ENCODE measurements at regions not wholly inside any gene's neighbourhood (a gene's known extent, or its start where the extent isn't known, plus 50 kb on each side); places are given as distances from the start of the nearest gene placed in this dataset.
"Not testable (repeated sequence)": the region's sequence is repeated elsewhere in the genome, so short reads cannot be mapped to it uniquely, and the experiment has no call there.

DNA sequence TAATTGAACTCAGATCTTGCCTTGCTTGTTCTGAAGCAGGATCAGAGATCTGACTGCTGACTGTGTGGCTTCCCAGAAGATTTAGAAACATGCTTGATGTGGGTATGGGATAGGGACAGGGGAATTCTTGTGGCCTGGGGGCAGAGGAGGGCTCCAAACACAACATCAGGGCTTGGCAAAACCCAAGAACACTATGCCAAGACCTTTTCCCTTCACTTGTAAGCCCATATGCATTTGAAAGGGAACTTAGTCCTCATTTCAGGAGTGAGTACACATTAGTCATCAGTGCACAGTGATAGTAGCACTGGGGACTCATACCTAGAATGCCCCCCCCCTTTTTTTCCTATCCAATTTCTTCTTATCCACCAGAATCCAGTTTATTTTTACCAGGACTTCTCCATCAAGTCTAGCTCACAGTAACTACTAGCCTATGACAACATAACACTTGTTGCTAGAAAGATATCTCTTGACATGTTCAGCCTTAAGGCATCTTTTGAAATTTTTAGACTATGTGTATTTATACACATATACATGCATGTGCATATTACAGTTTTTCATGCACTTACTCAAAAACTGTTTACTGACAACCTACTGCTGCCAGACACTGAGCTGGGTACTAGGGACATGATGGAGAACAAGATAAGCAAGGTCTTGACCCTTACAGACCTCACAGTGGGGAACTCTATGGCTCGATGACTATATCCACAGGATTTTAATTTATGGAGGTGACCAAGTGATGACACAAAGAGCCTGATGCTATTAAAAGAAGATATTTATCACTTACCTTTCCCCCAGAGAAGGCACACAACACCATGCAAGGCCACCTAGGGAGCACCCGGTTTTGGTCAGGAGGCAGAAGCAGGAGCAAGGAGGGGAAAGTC lies 158.3 kb upstream of the MAP3K1 start:
- peak; percentile 20 for DNase-seq

DNA sequence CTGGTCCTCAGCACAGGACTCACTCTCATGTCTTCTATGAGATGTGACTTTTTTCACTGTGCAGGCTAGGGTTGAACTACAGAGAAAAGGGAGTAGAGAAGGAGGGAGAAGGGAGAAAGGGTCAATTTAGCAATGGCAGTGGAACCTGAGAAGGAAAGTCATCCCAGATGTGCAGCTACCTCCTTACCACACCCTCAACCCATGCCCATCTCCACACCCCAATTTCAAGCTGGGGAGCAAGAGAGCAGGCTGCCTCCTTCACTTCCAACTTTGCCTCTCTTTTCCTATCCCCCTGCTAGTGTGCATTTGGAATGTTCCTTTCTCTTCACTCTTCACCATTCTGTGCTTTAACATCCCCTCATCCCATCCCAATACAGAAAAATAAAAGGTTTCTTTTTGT lies 163.5 kb upstream of the MAP3K1 start:
- DNase-seq = no peak

DNA sequence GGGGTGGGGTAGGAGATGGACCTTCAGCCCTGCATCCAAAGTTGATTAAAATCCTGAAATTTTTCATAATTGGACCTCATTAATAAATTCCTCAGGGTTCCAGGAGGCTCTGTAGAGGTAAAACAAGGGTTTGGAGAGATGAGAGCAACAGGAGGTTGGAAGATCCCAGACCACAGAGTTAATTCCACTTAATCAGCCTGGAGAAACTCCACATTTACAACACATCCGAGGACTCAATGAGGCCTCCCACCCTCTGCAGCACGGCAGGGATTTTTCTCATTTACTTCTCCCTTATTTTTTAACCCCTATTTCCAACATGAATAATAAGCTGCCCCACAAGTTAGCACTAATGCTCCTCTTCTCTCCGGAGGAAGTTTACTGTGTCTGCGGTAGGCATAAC lies 165.0 kb upstream of the MAP3K1 start:
- DNase-seq = no peak

DNA sequence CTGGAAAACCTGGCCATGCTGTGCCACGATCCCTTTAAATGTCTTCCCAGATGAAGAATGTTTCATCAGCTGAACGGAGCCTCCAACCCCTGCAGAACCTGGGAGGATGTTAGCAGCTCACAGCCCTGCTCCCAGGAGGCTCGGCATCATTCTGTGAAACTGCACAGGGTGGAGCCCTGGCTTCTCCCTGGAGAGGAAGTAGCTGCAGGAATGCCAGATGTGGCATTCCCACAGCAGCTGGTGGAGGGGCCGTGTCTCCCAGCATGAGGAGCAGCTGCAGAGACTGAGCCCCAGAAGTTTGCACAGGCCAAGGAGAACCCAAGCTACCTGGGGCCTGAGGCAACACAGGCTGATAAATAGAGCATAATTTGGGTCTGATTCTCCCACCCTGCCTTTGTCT lies 165.8 kb upstream of the MAP3K1 start:
- no peak for DNase-seq

DNA sequence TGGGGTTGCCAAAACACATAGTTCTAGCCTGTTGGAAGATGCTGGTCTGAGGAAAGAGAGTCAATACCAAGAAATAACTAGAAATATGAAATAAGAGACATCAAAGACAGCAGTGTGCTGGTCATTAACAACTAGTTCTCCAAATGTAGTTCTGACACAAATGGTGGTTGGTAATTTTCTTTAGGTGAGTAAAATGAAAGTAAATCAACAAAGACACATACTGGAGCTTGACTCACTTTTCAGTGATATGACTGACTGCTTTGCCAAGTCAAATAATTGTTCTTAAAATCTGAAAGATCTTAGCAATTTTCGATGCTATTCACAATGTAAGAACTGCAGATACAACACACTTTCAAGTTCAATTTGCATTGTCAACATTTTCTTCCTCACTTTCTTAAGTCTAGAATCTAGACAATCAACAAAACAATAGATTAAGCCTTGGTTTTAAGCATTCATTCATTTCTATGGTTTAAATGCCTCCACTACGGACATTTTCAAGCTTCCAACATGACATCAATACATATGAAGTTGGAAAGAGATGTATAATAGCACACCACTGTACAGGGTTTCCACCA lies 166.8 kb upstream of the MAP3K1 start:
- DNase-seq = no peak

DNA sequence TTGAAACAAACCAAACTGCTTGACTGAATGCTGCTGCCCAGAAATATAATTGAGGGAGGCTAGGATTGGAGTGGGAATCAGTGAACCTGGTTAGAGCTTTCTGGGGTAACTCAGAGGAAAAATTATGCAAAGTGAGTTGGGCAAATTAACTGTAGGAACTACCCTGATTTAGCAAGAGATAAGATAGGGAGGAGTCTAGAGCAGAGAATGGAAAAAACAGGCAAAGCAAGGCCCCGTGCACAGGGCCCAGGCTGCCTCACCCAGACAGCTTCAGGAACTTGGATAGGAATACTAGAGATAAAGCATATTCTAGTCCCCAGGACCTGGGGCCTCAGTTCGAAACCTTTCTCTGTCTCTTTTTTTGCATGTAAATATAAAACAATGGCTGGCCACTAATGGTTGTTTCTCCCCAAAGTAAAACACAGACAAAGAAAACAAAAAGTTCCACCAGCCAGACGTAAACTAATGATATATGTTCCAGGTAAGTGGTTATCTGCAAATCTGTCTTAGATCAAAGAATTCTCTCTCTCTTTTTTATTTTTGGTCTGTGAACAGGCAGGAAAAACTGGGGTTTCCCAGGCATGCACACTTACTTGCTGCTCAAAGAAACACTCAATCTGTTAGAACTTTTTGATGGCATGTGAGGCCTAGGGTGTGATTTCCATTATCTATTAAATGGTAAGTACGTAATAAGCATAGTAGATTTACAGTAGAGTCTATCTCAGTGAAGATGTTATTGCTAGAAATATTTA lies 168.1 kb upstream of the MAP3K1 start:
- DNase-seq = no peak

DNA sequence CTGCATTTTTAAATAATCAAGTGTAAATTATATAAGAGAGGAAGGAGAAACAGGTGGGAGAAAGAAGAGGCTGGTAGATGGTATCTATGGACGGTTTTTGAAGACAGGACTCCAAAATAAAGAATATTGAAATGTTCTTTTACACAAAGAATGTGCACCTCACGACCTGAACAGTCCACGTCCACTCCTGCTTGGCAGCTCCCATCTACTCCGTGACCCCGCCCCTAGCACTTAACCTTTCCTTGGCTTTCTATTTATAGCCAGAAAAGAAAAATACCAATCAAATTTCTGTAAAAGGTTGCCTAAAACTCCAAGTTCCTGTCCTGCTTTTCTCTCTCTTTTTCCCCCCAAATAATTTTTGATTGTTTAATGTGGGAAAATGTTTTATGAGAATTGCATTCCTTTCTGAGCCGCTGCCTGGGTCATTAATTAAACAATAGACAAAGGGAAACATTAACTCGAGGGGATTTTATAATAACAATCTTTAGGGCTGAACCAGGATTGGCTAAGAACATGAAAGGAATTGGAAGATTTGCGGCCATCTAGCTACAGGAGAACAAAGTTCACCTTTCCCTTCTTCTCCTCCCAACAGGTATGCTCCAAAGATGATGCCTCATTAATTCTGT lies 173.6 kb upstream of the MAP3K1 start:
- DNase-seq = no peak

DNA sequence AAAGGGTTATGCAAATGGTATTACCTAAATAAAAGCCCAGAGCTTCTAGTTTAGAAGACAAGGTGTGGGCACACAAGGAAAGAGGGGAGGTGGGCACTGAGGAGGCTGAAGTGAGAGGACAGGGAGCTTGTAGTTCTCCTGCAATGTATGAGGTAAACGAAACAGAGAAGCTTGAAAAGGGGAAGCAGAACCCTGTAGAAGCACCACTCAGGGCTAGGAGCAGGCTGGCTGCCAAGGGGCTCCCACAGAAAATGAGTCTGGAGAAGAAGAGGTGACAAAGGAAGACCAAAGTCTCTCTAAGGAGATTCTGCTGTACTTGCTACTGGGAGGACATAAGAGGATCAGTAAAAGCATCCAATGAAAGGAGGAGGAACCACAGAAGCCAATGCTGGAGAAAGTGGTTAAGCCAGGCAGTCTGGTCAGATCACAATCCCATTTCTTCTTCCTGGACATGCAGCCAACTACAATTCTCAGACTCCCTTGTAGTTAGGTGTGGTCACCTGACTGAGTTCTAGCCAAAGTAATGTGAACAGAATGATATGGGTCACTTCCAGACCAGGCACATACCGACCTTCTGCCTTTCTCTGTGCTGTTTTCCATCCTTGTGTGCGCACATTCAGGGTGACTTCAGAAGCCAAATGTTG lies 174.5 kb upstream of the MAP3K1 start:
- DNase-seq = no peak

DNA sequence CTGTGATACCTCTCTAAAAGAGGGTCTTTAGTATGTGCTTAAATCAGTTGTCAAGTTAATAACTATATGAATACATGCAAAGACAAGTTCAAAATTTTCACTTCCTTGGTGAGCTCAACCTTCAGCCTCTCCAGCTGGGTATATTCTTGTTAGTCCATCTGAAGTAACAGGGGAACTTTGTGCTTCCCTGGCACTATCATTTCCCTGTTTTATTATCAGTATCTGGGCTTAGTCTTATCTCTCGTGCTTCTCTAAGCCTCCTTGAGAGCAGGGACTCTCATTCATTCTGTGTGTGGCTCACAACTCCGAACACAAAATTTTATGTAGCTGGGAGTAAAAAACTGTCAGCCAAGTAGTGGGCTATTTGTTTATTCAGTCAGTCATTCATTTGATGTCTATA lies 175.9 kb upstream of the MAP3K1 start:
- peak; percentile 29 for DNase-seq

DNA sequence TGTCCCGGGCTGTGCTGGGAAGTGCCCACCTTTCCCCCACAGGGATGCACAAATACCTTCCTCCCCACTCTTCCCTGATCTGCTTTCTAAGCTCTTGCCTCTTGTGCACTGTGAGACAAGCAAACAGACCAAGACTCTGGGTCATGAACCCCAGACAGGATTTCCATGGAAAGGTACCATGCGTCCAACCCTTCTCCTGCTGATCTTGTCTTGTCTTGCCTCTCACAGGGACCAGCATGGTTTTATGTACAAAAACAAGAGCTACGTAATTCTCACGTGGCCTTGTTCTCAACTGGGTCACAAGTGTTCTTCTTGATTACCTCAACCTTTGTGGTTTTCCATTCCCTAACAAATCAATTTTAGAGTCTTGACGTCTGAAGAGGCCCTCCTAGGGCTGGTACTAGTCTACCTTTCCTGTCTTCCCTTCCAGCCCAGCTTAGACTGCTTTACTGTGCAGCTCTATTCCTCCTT lies 176.5 kb upstream of the MAP3K1 start:
- DNase-seq = no peak

DNA sequence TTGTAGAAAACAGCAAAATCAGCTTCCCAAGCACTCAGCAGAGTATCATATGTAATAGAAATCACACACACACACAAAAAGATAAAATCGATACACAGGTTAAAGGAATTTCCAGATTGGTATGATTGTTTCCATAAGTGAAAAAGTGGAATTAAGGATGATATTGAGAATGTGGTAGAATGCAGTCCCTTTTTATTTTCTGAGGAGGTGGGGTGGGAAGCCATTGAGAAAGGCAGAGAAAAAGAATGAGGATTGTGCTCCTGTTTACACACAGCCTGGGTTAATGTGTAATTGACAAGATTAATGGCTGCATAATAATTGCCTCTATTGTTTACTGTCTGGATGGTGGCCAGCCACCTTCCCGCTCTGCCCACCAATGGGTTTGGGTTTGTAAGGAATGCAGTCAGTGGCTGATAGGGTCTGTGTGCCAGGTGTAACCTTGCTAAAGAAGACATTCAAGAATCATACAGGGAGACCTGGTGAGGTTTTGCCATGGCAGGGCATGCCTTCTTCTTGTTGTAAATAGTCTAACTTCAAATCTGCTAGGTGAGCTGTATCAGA lies 177.2 kb upstream of the MAP3K1 start:
- no peak for DNase-seq

DNA sequence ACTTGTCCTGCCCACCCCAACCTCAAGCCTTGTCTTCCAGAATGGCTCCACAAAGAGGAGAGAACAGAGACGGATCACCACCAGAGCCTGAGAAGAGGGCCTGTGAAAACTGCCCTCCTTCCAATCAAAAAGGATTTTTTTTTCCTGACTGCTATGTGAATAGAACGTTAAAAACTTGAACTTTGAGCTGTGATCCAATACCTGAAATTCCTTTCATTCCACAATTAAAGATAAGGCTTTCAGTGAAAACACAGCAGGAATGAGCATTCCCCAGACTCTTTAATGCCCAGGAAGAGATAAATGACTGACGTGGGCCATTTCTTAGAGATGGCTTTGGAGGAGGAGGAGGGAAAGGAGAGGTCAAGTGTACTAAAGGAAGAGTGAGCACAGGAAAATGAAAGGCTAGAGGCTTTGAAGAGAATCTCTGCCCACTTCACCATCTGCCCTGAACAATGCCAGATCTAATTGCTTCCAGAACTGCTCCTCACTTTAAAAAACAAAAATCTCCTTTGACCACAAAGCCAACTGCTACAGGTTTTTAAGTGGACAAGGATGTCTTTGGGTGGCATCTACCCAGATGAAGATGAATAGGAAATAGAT lies 177.9 kb upstream of the MAP3K1 start:
- DNase-seq = peak; percentile 93

DNA sequence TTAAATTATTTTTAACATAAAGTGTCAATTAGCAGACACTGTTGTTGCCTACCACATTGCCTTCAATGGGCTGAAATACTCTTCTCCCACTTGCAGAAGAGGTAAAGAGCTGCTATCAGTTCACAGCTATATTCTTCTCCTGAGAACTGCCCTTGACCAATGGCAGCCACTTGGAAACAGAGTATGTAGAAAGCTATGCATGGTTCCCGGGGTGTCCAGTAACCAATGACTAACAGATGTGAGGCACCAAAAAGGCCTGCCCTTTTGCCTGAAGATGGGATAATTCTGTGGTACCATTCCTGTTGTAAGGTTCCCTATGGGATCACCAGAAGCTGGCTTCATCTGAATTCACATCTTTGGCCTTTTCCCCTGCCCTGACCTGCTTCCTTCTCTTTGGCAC lies 181.4 kb upstream of the MAP3K1 start:
- peak; percentile 14 for DNase-seq

DNA sequence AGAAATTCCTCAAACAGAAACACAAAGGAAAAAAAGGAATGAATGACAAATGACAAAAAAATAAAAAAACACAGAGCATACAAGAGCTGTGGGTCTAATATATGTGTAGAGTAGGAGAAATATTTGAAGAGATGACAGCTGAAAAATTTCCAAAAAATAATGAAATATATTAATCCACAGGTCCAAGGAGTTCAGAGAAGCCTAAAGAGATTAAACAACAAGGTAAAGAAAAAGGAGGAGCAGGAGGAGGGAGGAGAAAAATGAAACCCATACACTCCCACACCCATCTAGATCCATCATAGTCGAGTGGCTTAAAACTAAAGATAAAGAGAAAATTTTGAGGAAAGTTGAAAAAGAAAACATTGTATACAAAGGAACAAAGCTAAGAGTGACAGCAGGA lies 182.4 kb upstream of the MAP3K1 start:
- peak; percentile 32 for DNase-seq

DNA sequence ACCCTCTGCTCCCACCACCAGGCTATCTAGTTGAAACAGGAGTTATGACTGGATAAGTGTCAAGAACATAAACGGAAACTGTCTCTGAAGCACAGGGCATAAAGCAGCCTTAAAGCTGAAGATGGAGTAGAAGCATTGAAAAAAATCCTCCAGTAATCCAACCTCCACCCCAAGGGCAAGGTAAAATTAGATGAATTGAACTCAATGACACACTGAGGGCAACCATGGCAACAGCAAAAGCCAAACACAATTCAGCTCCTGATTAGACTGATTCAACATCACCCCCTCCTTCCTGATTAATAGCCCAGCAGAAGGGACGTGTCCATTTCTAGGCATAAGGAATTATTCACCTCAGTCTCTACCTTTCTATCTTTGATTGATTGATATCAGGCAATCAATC lies 183.2 kb upstream of the MAP3K1 start:
- DNase-seq = no peak

DNA sequence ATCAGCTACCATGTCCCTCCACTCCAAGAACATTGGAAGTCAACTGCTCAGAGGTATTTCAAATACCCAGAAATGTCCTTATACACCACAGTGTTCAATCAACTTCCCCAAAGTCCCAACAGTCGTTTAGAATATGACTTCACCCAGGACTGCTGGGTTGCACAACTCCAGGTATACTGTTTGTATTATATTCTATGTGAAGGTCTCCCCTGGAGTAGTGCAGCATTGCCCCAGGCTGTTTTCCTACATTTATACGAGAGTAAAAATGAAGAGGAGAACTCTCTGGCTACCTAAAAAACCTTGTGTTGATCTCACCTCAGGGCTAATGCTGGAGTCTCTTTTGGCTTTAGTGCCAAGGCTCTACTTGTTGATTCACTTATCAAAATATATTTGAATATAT lies 183.6 kb upstream of the MAP3K1 start:
- peak; percentile 16 for DNase-seq

DNA sequence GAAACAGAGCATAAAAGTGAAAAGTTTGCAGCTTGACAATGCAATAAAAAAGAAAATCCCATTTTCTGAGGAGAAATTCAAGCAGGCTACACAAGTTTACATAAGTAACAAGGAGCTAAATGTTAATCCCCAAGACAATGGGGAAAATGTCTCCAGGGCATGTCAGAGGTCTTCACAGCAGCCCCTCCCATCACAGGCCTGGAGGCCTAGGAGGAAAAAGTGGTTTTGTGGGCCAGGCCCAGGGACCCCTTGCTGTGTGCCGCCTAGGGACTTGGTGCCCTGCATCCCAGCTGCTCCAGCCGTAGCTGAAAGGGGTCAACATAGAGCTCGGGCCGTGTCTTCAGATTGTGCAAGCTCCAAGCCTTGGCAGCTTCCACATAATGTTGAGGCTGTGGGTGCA lies 186.7 kb upstream of the MAP3K1 start:
- not testable (repeated sequence) for DNase-seq

DNA sequence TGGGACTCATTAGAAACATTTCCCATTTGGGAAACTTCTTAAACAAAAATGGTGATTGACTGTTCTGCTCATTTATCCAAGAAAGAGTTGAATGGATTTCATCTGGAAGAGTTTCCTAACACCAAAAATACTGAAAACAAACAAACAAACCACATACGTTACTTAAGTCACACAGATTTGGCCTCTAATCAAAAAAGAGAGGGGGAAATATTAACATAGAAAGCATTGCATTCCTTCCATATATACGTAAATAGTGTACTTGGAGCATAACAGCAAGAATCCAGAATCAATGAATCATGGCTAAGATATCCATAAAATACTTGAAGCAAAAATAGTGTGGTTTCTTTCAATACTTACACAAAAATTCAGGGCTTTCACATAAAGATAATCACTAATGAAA lies 189.8 kb upstream of the MAP3K1 start:
- DNase-seq = peak; percentile 80

DNA sequence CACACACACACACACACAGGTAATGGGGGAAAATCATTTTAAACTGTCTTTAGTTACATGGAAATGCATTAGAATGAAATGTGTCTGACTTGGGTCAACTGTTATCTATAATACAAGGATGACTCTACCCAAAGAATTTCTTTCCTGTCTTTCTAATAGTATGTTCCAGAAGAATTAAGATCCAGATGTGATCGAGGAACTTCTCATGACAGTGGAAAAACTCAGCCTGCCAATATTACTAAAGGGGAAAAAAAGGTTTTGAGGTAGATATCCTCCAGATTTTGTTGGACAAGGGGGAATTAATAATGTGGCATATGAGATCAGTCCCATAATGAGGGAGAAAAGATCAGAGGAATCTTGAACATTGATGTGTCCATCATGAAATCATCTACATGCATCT lies 190.6 kb upstream of the MAP3K1 start:
- no peak for DNase-seq

DNA sequence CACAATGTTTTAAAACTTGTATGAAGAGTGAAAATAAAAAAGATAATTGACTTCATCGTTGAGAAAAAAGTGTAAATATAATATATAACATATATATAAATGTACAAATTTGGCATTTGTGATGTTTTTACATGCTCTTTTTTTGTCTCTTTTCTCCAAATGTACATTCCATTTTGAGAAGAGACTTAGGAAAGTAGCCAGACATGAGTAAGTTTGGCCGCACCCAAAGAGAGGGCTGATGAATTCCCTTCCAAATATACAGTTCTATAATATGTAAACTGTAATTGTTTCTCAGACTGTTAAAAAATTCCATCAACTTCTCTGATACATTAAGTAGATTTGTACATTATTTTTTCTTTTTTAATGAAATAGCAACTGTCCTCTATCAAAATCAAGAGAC lies 193.2 kb upstream of the MAP3K1 start:
- DNase-seq = no peak

DNA sequence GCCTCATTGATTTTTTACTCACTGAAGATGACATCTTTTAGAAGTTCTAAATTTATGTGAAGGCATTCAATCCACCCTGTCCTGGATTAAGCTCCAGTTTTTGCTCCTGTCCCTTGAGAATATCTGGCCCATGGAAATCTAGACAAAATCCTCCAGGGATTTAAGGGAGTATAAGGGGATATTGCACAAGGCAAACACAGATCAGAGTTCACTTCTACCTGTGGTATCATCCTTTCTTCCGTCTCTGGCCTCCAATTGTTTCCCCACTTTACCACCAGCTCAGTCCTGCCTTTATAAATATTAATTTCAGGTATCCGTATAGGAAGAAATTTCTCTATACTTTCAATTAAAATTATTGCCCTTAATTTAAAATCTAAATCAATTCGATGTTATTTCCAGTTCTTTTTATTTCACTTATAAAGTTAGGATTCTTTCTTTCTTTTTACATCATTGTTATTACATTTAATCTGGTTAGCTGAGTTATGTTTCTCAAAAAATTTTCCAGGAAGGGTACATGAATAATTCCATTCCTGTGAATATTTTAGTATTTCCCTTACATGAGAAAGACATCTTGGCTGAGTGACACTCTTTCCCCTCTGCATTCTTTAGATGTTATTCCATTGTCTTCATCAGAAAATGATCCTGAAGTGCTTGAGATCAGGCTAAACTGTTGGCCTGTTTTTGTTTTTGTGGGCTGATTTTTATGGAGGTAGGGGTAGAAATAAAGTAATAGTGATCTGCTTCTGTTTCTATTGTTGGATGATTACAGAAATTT lies 194.3 kb upstream of the MAP3K1 start:
- DNase-seq = peak; percentile 70

All from NCI-H226 (cell line).